Hepatocyte (in vitro differentiated cells): ENCODE measurements at regions not wholly inside any gene's neighbourhood (a gene's known extent, or its start where the extent isn't known, plus 50 kb on each side); places are given as distances from the start of the nearest gene placed in this dataset.

Experiments used
- DNase-seq: peaks from one replicate; pipeline ENCODE4 v3.0.0-alpha.2; 2016; ENCODE audit warnings: low spot score
- H2AFZ ChIP-seq: fragments of 200-600 bp; sonication (generic); 2 replicates; pipeline ENCODE4 v1.6.0; 2016; ENCODE audit warnings: antibody characterized with exemption, mild to moderate bottlenecking
- H3K27ac ChIP-seq: fragments of 200-600 bp; sonication (generic); 2 replicates; pipeline ENCODE4 v1.5.1; 2016; ENCODE audit warnings: mild to moderate bottlenecking
- H3K27me3 ChIP-seq: fragments of 200-600 bp; sonication (generic); 2 replicates; pipeline ENCODE4 v1.6.1; 2016
- H3K36me3 ChIP-seq: fragments of 200-600 bp; sonication (generic); replicated peaks from 2 replicates; pipeline ENCODE4 v1.5.1; 2016; ENCODE audit warnings: low read depth; ENCODE audit not compliant: insufficient read depth
- H3K4me1 ChIP-seq: fragments of 200-600 bp; sonication (generic); 2 replicates; pipeline ENCODE4 v1.5.1; 2016; ENCODE audit warnings: mild to moderate bottlenecking, moderate library complexity; ENCODE audit not compliant: insufficient read depth
- H3K4me2 ChIP-seq: fragments of 200-600 bp; sonication (generic); 2 replicates; pipeline ENCODE4 v1.6.0; 2016
- H3K4me3 ChIP-seq: fragments of 200-600 bp; sonication (generic); 2 replicates; pipeline ENCODE4 v1.5.1; 2016; ENCODE audit warnings: mild to moderate bottlenecking
- H3K79me2 ChIP-seq: fragments of 200-600 bp; sonication (generic); 2 replicates; pipeline ENCODE4 v1.6.0; 2017; ENCODE audit warnings: mild to moderate bottlenecking
- H3K9me2 ChIP-seq: fragments of 200-600 bp; sonication (generic); replicated peaks from 2 replicates; pipeline ENCODE4 v1.6.0; 2017; ENCODE audit warnings: mild to moderate bottlenecking; ENCODE audit not compliant: insufficient read depth
- H3K9me3 ChIP-seq: fragments of 200-600 bp; sonication (generic); 2 replicates; pipeline ENCODE4 v1.5.1; 2016; ENCODE audit warnings: low read depth, mild to moderate bottlenecking
- H4K20me1 ChIP-seq: fragments of 200-600 bp; sonication (generic); 2 replicates; pipeline ENCODE4 v1.6.0; 2016; ENCODE audit warnings: mild to moderate bottlenecking; ENCODE audit not compliant: insufficient read depth, poor library complexity, severe bottlenecking
- CTCF ChIP-seq: fragments of 200-600 bp; sonication (generic); IDR thresholded peaks from 2 replicates; pipeline ENCODE4 v1.5.1; 2016; ENCODE audit warnings: antibody characterized with exemption, mild to moderate bottlenecking; ENCODE audit not compliant: poor library complexity
- EZH2 ChIP-seq: fragments of 200-600 bp; sonication (generic); IDR thresholded peaks from 2 replicates; pipeline ENCODE4 v1.6.1; 2016; ENCODE audit warnings: antibody characterized with exemption, mild to moderate bottlenecking, borderline replicate concordance
- EZH2phosphoT487 ChIP-seq: fragments of 200-600 bp; sonication (generic); IDR thresholded peaks from one replicate; pipeline ENCODE4 v1.6.1; 2018; ENCODE audit warnings: antibody characterized with exemption, mild to moderate bottlenecking, low read depth, moderate library complexity; ENCODE audit not compliant: unreplicated experiment, severe bottlenecking
- WGBS: methylation state at CpG from one replicate; pipeline ENCODE4 v1.1.6; 2016; ENCODE audit warnings: low lambda C conversion rate; ENCODE audit errors: missing lambda C conversion rate; 5-methylcytosine and 5-hydroxymethylcytosine counted together

GRCh38 chr6:167581637-167582036 lies 245.1 kb upstream of the AFDN start:
- no peak overlapping the region for H3K4me3 ChIP-seq
- no peak for TF ChIP-seq EZH2phosphoT487
- no peak for TF ChIP-seq CTCF
- no peak for TF ChIP-seq EZH2
- H3K79me2 ChIP-seq: no peaks in the 10 kb centered on the region
- H3K27me3 ChIP-seq: no peaks in the 10 kb centered on the region
- 87% methylated on average over 6 of the region's 6 CpGs for WGBS
- H2AFZ ChIP-seq: no peak overlapping the region
- H3K9me2 ChIP-seq: no peaks in the 10 kb centered on the region
- no peak overlapping the region for H3K27ac ChIP-seq
- H3K36me3 ChIP-seq: no peaks in the 10 kb centered on the region
- no peaks in the 10 kb centered on the region for H3K4me1 ChIP-seq
- no peak overlapping the region for H3K4me2 ChIP-seq
- no peaks in the 10 kb centered on the region for H3K9me3 ChIP-seq
- no peaks in the 10 kb centered on the region for H4K20me1 ChIP-seq
- no peak for DNase-seq

GRCh38 chr6:167583412-167583811 lies 243.3 kb upstream of the AFDN start:
- no peak for DNase-seq
- Histone ChIP-seq H4K20me1 (no peaks in the 10 kb centered on the region), H3K79me2 (no peaks in the 10 kb centered on the region), H3K9me2 (no peaks in the 10 kb centered on the region), H3K9me3 (no peaks in the 10 kb centered on the region), H3K4me1 (no peaks in the 10 kb centered on the region), H3K27ac (no peak overlapping the region), H2AFZ (no peak overlapping the region), H3K36me3 (no peaks in the 10 kb centered on the region), H3K27me3 (no peaks in the 10 kb centered on the region), H3K4me2 (no peak overlapping the region), H3K4me3 (no peak overlapping the region)
- TF ChIP-seq CTCF: no peak
- no peak for TF ChIP-seq EZH2
- no peak for TF ChIP-seq EZH2phosphoT487
- WGBS: 90% methylated on average over 2 of the region's 2 CpGs

- H4K20me1 ChIP-seq: no peaks in the 10 kb centered on the region
- H3K27me3 ChIP-seq: no peaks in the 10 kb centered on the region
- TF ChIP-seq CTCF (no peak), EZH2phosphoT487 (no peak), EZH2 (no peak)
- no peak overlapping the region for H2AFZ ChIP-seq
- DNase-seq: no peak
- H3K4me3 ChIP-seq: no peak overlapping the region
- H3K9me2 ChIP-seq: no peaks in the 10 kb centered on the region
- H3K4me1 ChIP-seq: no peaks in the 10 kb centered on the region
- H3K27ac ChIP-seq: no peak overlapping the region
- no peaks in the 10 kb centered on the region for H3K9me3 ChIP-seq
- H3K79me2 ChIP-seq: no peaks in the 10 kb centered on the region
- H3K4me2 ChIP-seq: no peak overlapping the region
- WGBS: 86% methylated on average over 20 of the region's 20 CpGs
- no peaks in the 10 kb centered on the region for H3K36me3 ChIP-seq
Measured at GRCh38 chr6:167588181-167588919, 238.4 kb upstream of the AFDN start.
